H1 (cell line): ENCODE measurements at regions not wholly inside any gene's neighbourhood (a gene's known extent, or its start where the extent isn't known, plus 50 kb on each side); places are given as distances from the start of the nearest gene placed in this dataset.

ENCODE experiments used
- CTCF ChIA-PET: fragments of 300-600 bp; sonication (Branson Sonifier 250); formaldehyde crosslinking; loops from one replicate; lab custom pipeline; 2021; ENCODE audit not compliant: partially characterized antibody; lab: Charles Lee
- POLR2A ChIA-PET: fragments of 300-600 bp; sonication (Branson Sonifier 250); formaldehyde crosslinking; loops from one replicate; lab custom pipeline; 2021; ENCODE audit warnings: inconsistent platforms; ENCODE audit not compliant: partially characterized antibody; lab: Charles Lee
- DNase-seq, 2 experiments: peaks; one replicate each; pipeline versions ENCODE4 v3.0.0 to v3.0.0-alpha.2; 2010 to 2022; ENCODE audit warnings: low spot score in 2 of 2, low read depth in 1 of 2, mixed read lengths in 1 of 2
- FAIRE-seq: peaks from 2 replicates; lab custom pipeline; 2011; peaks lifted over from hg19 to GRCh38; lab: Jason Lieb, UNC
- H2AFZ ChIP-seq: 2 replicates; pipeline ENCODE4 v1.8.1; 2012; ENCODE audit warnings: low read length, inconsistent platforms
- H2AK5ac ChIP-seq: 2 replicates; pipeline ENCODE4 v1.6.1; 2013; ENCODE audit warnings: low read depth, low read length
- H2BK120ac ChIP-seq: replicated peaks from 2 replicates; pipeline ENCODE3; 2013; ENCODE audit warnings: low read depth, low read length, inconsistent platforms
- H2BK12ac ChIP-seq: 2 replicates; pipeline ENCODE4 v1.6.1; 2013; ENCODE audit warnings: low read depth, low read length
- H2BK15ac ChIP-seq: 2 replicates; pipeline ENCODE4 v1.6.1; 2013; ENCODE audit warnings: low read length
- H2BK20ac ChIP-seq: 2 replicates; pipeline ENCODE4 v1.6.1; 2013; ENCODE audit warnings: low read length
- H2BK5ac ChIP-seq: 2 replicates; pipeline ENCODE4 v1.6.1; 2013; ENCODE audit warnings: low read depth, low read length
- H3K14ac ChIP-seq: 2 replicates; pipeline ENCODE4 v1.6.1; 2013; ENCODE audit warnings: inconsistent platforms; ENCODE audit not compliant: insufficient read length
- H3K18ac ChIP-seq: 2 replicates; pipeline ENCODE4 v1.6.1; 2013; ENCODE audit warnings: low read length; ENCODE audit errors: extremely low read depth
- H3K23ac ChIP-seq: 2 replicates; pipeline ENCODE4 v1.6.1; 2013; ENCODE audit warnings: inconsistent platforms; ENCODE audit not compliant: insufficient read length
- H3K23me2 ChIP-seq: 2 replicates; pipeline ENCODE4 v1.6.1; 2013; ENCODE audit warnings: low read depth, low read length
- H3K27ac ChIP-seq: 2 replicates; pipeline ENCODE4 v1.6.1; 2011; ENCODE audit warnings: low read depth, low read length, inconsistent platforms
- H3K27me3 ChIP-seq, 4 experiments: replicated peaks in 1 of 4; 1 replicate in 1 of 4; 2 replicates in 3 of 4; pipeline versions ENCODE4 v1.6.1 to v1.8.1; 2011 to 2013; ENCODE audit warnings: low read length in 3 of 4, mild to moderate bottlenecking in 3 of 4, inconsistent platforms in 2 of 4, mixed read lengths in 2 of 4, moderate library complexity in 1 of 4; ENCODE audit not compliant: control insufficient read depth in 3 of 4, insufficient read depth in 3 of 4; ENCODE audit errors: extremely low read depth in 1 of 4
- H3K36me3 ChIP-seq, 4 experiments: 2 replicates each; pipeline versions ENCODE4 v1.6.1 to v1.8.1; 2011 to 2013; ENCODE audit warnings: mild to moderate bottlenecking in 4 of 4, low read length in 3 of 4, moderate library complexity in 2 of 4, control low read depth in 1 of 4, inconsistent platforms in 1 of 4; ENCODE audit not compliant: insufficient read depth in 4 of 4, control insufficient read depth in 2 of 4
- H3K4ac ChIP-seq: replicated peaks from 2 replicates; pipeline ENCODE3; 2013; ENCODE audit warnings: low read length, low read depth, mixed read lengths, inconsistent platforms; ENCODE audit not compliant: insufficient read length
- H3K4me1 ChIP-seq, 4 experiments: replicated peaks in 1 of 4; 1 replicate in 1 of 4; 2 replicates in 3 of 4; pipeline versions ENCODE4 v1.6.1 to v1.8.1; 2011 to 2013; ENCODE audit warnings: low read length in 3 of 4, inconsistent platforms in 2 of 4, mixed read lengths in 1 of 4; ENCODE audit not compliant: insufficient read depth in 4 of 4, control insufficient read depth in 3 of 4
- H3K4me2 ChIP-seq, 2 experiments: 2 replicates each; pipeline versions ENCODE4 v1.6.1 to v1.8.1; 2011 to 2013; ENCODE audit warnings: low read depth in 2 of 2, low read length in 2 of 2, control low read depth in 1 of 2, inconsistent platforms in 1 of 2, mild to moderate bottlenecking in 1 of 2; ENCODE audit not compliant: insufficient read depth in 1 of 2
- H3K4me3 ChIP-seq, 4 experiments: fragments of 200-600, 300-600 bp in 1 of 4; sonication (generic), shearing (Covaris generic), sonication (Bioruptor Twin) in 1 of 4; 2 replicates each; pipeline versions ENCODE4 v1.5.1 to v1.8.1; 2011 to 2016; ENCODE audit warnings: low read length in 4 of 4, low read depth in 3 of 4, control low read depth in 2 of 4, inconsistent platforms in 2 of 4, mild to moderate bottlenecking in 2 of 4, mixed read lengths in 1 of 4, moderate library complexity in 1 of 4; ENCODE audit not compliant: insufficient read depth in 2 of 4; ENCODE audit errors: extremely low read depth in 1 of 4
- H3K56ac ChIP-seq: replicated peaks from 2 replicates; pipeline ENCODE3; 2013; ENCODE audit warnings: low read depth, mild to moderate bottlenecking, mixed read lengths, low read length, inconsistent platforms; ENCODE audit not compliant: insufficient read length
- H3K79me1 ChIP-seq: 2 replicates; pipeline ENCODE4 v1.6.1; 2013; ENCODE audit warnings: low read depth, low read length, control low read depth
- H3K79me2 ChIP-seq, 2 experiments: 2 replicates each; pipeline versions ENCODE4 v1.6.1 to v1.8.1; 2012 to 2013; ENCODE audit warnings: low read length in 2 of 2, mild to moderate bottlenecking in 2 of 2, inconsistent platforms in 1 of 2; ENCODE audit not compliant: insufficient read depth in 2 of 2, control insufficient read depth in 1 of 2
- H3K9ac ChIP-seq, 4 experiments: replicated peaks in 1 of 4; 1 replicate in 1 of 4; 2 replicates in 3 of 4; pipeline versions ENCODE4 v1.6.1 to v1.8.1; 2011 to 2013; ENCODE audit warnings: low read depth in 3 of 4, low read length in 3 of 4, control low read depth in 2 of 4, mild to moderate bottlenecking in 2 of 4, moderate library complexity in 2 of 4, inconsistent platforms in 1 of 4; ENCODE audit errors: extremely low read depth in 1 of 4
- H3K9me3 ChIP-seq, 2 experiments: 2 replicates each; pipeline versions ENCODE4 v1.6.1 to v1.8.1; 2012 to 2013; ENCODE audit warnings: mild to moderate bottlenecking in 2 of 2, moderate library complexity in 2 of 2, control low read depth in 1 of 2, inconsistent platforms in 1 of 2, low read depth in 1 of 2, low read length in 1 of 2, mixed read lengths in 1 of 2; ENCODE audit not compliant: insufficient read depth in 2 of 2
- H4K20me1 ChIP-seq, 2 experiments: replicated peaks in 1 of 2; 2 replicates each; pipeline versions ENCODE3 to v1.8.1; 2011 to 2013; ENCODE audit warnings: inconsistent platforms in 2 of 2, low read length in 2 of 2, mild to moderate bottlenecking in 1 of 2; ENCODE audit not compliant: insufficient read depth in 2 of 2, control insufficient read depth in 1 of 2
- H4K5ac ChIP-seq: 2 replicates; pipeline ENCODE4 v1.6.1; 2013; ENCODE audit warnings: low read length, low read depth, mixed read lengths, inconsistent platforms; ENCODE audit not compliant: insufficient read length
- H4K8ac ChIP-seq: 2 replicates; pipeline ENCODE4 v1.8.0; 2013; ENCODE audit warnings: mild to moderate bottlenecking, moderate library complexity, low read length, inconsistent platforms; ENCODE audit not compliant: insufficient read depth; ENCODE audit errors: extremely low read depth
- H4K91ac ChIP-seq: replicated peaks from 2 replicates; pipeline ENCODE3; 2013; ENCODE audit warnings: low read length, mixed read lengths, inconsistent platforms; ENCODE audit not compliant: insufficient read length
- ATF2 ChIP-seq: IDR thresholded peaks from 2 replicates; pipeline ENCODE4 v1.6.1; 2012; ENCODE audit warnings: low read length, inconsistent platforms
- BCL11A ChIP-seq, 2 experiments: IDR thresholded peaks; one replicate each; pipeline ENCODE4 v1.6.1; 2011; ENCODE audit warnings: low read depth in 2 of 2, low read length in 2 of 2, mild to moderate bottlenecking in 2 of 2
- CHD1 ChIP-seq: IDR thresholded peaks from 2 replicates; pipeline ENCODE4 v1.6.1; 2012; ENCODE audit warnings: low read depth, low read length, improper control_type of control experiment
- KDM4A ChIP-seq: IDR thresholded peaks from one replicate; pipeline ENCODE4 v1.7.1; 2012; ENCODE audit warnings: low read depth, mild to moderate bottlenecking, moderate library complexity, low read length, inconsistent platforms; ENCODE audit not compliant: severe bottlenecking
- NANOG ChIP-seq: IDR thresholded peaks from 2 replicates; pipeline ENCODE4 v1.6.1; 2011; ENCODE audit warnings: low read length, low read depth, mild to moderate bottlenecking, inconsistent platforms; ENCODE audit not compliant: insufficient read depth, poor library complexity, severe bottlenecking
- RFX5 ChIP-seq: IDR thresholded peaks from 2 replicates; pipeline ENCODE4 v1.6.1; 2011; ENCODE audit warnings: low read depth, low read length, improper control_type of control experiment, borderline replicate concordance
- SIX5 ChIP-seq: IDR thresholded peaks from 2 replicates; pipeline ENCODE4 v1.6.1; 2011; ENCODE audit warnings: mild to moderate bottlenecking, low read depth, low read length
- SP4 ChIP-seq: IDR thresholded peaks from 2 replicates; pipeline ENCODE4 v1.6.1; 2012; ENCODE audit warnings: low read length, inconsistent platforms
- TBP ChIP-seq: IDR thresholded peaks from 2 replicates; pipeline ENCODE4 v1.6.1; 2011; ENCODE audit warnings: low read depth, low read length, improper control_type of control experiment
- WGBS, 2 experiments: shearing (Covaris generic) in 1 of 2; methylation state at CpG; one replicate each; pipeline versions ENCODE4 v1.1.6 to v1.1.7; 2013 to 2015; ENCODE audit warnings: low lambda C conversion rate in 2 of 2, mixed read lengths in 2 of 2, inconsistent platforms in 1 of 2, low coverage in 1 of 2, missing lambda C conversion rate in 1 of 2; ENCODE audit not compliant: insufficient replicate concordance in 2 of 2, insufficient coverage in 1 of 2, insufficient read length in 1 of 2; ENCODE audit errors: extremely low coverage in 1 of 2, missing lambda C conversion rate in 1 of 2; 5-methylcytosine and 5-hydroxymethylcytosine counted together

- Histone ChIP-seq H3K79me2 (no peaks in the 10 kb centered on the region), H3K23me2 (no peaks in the 10 kb centered on the region; the same call in 1 of the 2 replicates), H2AFZ (no peak overlapping the region), H3K4ac (no peak overlapping the region), H4K8ac (no peak overlapping the region), H3K9ac (no peak overlapping the region), H3K36me3 (no peaks in the 10 kb centered on the region), H3K27ac (no peak overlapping the region), H3K18ac (no peak overlapping the region), H3K4me3 (no peak overlapping the region), H3K4me1 (peaks cover 0 to under 1% (median 0%) of the 10 kb centered on the region in 4 experiments; a peak in 1 of 7 replicates), H2BK20ac (no peak overlapping the region), H3K23ac (no peak overlapping the region), H3K27me3 (no peaks in the 10 kb centered on the region), H3K4me2 (no peak overlapping the region), H3K56ac (no peak overlapping the region), H2AK5ac (no peak overlapping the region), H3K9me3 (no peaks in the 10 kb centered on the region), H4K5ac (no peak overlapping the region), H3K79me1 (no peaks in the 10 kb centered on the region), H2BK15ac (no peak overlapping the region), H4K20me1 (no peaks in the 10 kb centered on the region), H2BK12ac (no peak overlapping the region), H4K91ac (no peak overlapping the region), H2BK120ac (no peak overlapping the region), H3K14ac (no peak overlapping the region), H2BK5ac (no peak overlapping the region)
- no peak for TF ChIP-seq ATF2
- no peak for TF ChIP-seq CHD1
- TF ChIP-seq TBP = no peak
- no peak for TF ChIP-seq BCL11A (IDR thresholded peaks at IDR 0.05; ENCODE audit: low read depth in 2 of 2, low read length in 2 of 2)
- TF ChIP-seq SP4 = no peak
- TF ChIP-seq KDM4A = no peak
- TF ChIP-seq NANOG = no peak
- TF ChIP-seq SIX5 = no peak
- no peak for TF ChIP-seq RFX5
- FAIRE-seq (no peak), DNase-seq (no peak)
- ChIA-PET CTCF (interaction anchor here (0.7 to 2.1 kb wide), 3 partner anchors 70 to 183 kb away, joined by 3 to 7 read pairs (median 6); no protein-coding TSS in a partner anchor), POLR2A (no interaction called here)
- WGBS, 2 experiments = 73% methylated on average over 1 of the region's 1 CpG; no CpG with 5 or more reads in 1 of the 2 experiments
Observed at GRCh38 chr7:18426564-18427226, 68.9 kb upstream of the HDAC9 start.
